GM23338 (cell line): ENCODE measurements at regions not wholly inside any gene's neighbourhood (a gene's known extent, or its start where the extent isn't known, plus 50 kb on each side); places are given as distances from the start of the nearest gene placed in this dataset.
"Not testable (repeated sequence)": the region's sequence is repeated elsewhere in the genome, so short reads cannot be mapped to it uniquely, and the experiment has no call there.

Experiments used
- ATAC-seq: fragments of 200-7000 bp; cut with Tn5 transposase; 3 replicates; pipeline ENCODE4 v1.9.1; 2020
- DNase-seq: peaks from one replicate; pipeline ENCODE4 v3.0.0-alpha.2; 2015; ENCODE audit warnings: low spot score
- H2AFZ ChIP-seq: fragments of 200-600 bp; sonication (generic); 2 replicates; pipeline ENCODE4 v1.8.0; 2016; ENCODE audit warnings: antibody characterized with exemption, mild to moderate bottlenecking, moderate library complexity
- H3F3A ChIP-seq: fragments of 200-600 bp; sonication (generic); replicated peaks from 2 replicates; pipeline ENCODE4 v1.8.0; 2017; ENCODE audit warnings: antibody characterized with exemption, mixed run types, low read depth
- H3K27ac ChIP-seq: fragments of 200-600 bp; sonication (generic); 2 replicates; pipeline ENCODE4 v1.6.1; 2016; ENCODE audit warnings: low read depth
- H3K27me3 ChIP-seq: fragments of 200-600 bp; sonication (generic); 2 replicates; pipeline ENCODE4 v1.8.0; 2016; ENCODE audit warnings: mild to moderate bottlenecking, mixed run types, moderate library complexity; ENCODE audit not compliant: insufficient read depth
- H3K36me3 ChIP-seq: fragments of 200-600 bp; sonication (generic); 2 replicates; pipeline ENCODE4 v1.8.0; 2016; ENCODE audit warnings: mild to moderate bottlenecking; ENCODE audit not compliant: insufficient read depth
- H3K4me1 ChIP-seq: fragments of 200-600 bp; sonication (generic); 2 replicates; pipeline ENCODE4 v1.8.0; 2016; ENCODE audit warnings: mild to moderate bottlenecking, moderate library complexity; ENCODE audit not compliant: insufficient read depth
- H3K4me2 ChIP-seq: fragments of 200-600 bp; sonication (generic); 2 replicates; pipeline ENCODE4 v1.7.1; 2017; ENCODE audit warnings: mixed run types
- H3K4me3 ChIP-seq: fragments of 200-600 bp; sonication (generic); 2 replicates; pipeline ENCODE4 v1.6.1; 2016; ENCODE audit warnings: mixed run types
- H3K79me2 ChIP-seq: fragments of 200-600 bp; sonication (generic); replicated peaks from 2 replicates; pipeline ENCODE4 v1.8.0; 2017; ENCODE audit warnings: mild to moderate bottlenecking; ENCODE audit not compliant: insufficient read depth
- H3K9me2 ChIP-seq: fragments of 200-600 bp; sonication (generic); 2 replicates; pipeline ENCODE4 v1.8.0; 2017; ENCODE audit not compliant: insufficient read depth
- H4K20me1 ChIP-seq: fragments of 200-600 bp; sonication (generic); replicated peaks from 2 replicates; pipeline ENCODE4 v1.8.0; 2017; ENCODE audit warnings: mild to moderate bottlenecking; ENCODE audit not compliant: insufficient read depth
- H3K27ac Mint-ChIP-seq: 2 replicates; pipeline ENCODE4 v1.8.0; 2020; ENCODE audit warnings: inconsistent platforms, mild to moderate bottlenecking, moderate library complexity, mixed read lengths
- H3K27me3 Mint-ChIP-seq: 3 replicates; pipeline ENCODE4 v1.8.0; 2022; ENCODE audit warnings: low read depth, mild to moderate bottlenecking, moderate library complexity, mixed read lengths, inconsistent platforms; ENCODE audit not compliant: insufficient read depth, poor library complexity
- H3K36me3 Mint-ChIP-seq: 3 replicates; pipeline ENCODE4 v1.8.0; 2021; ENCODE audit warnings: low read depth, mild to moderate bottlenecking, inconsistent platforms, moderate library complexity, mixed read lengths
- H3K4me1 Mint-ChIP-seq: 3 replicates; pipeline ENCODE4 v1.8.0; 2020; ENCODE audit warnings: mild to moderate bottlenecking, inconsistent platforms, mixed read lengths
- H3K4me3 Mint-ChIP-seq: 3 replicates; pipeline ENCODE4 v1.8.0; 2021; ENCODE audit warnings: moderate library complexity, mild to moderate bottlenecking, inconsistent platforms, mixed read lengths
- H3K9me3 Mint-ChIP-seq: 3 replicates; pipeline ENCODE4 v1.8.0; 2020; ENCODE audit warnings: moderate library complexity, mild to moderate bottlenecking, inconsistent platforms, mixed read lengths
- CREB1 ChIP-seq: fragments of 250-450 bp; sonication (Bioruptor Pico); IDR thresholded peaks from 2 replicates; pipeline ENCODE4 v1.5.0; 2020; ENCODE audit warnings: low read depth, mild to moderate bottlenecking, moderate library complexity
- EZH2 ChIP-seq: fragments of 200-600 bp; sonication (generic); IDR thresholded peaks from one replicate; pipeline ENCODE4 v1.8.0; 2017; ENCODE audit warnings: antibody characterized with exemption, mild to moderate bottlenecking, low read depth; ENCODE audit not compliant: unreplicated experiment
- EZH2phosphoT487 ChIP-seq: fragments of 200-600 bp; sonication (generic); IDR thresholded peaks from one replicate; pipeline ENCODE4 v1.8.1; 2018; ENCODE audit warnings: antibody characterized with exemption; ENCODE audit not compliant: unreplicated experiment
- ZNF331 ChIP-seq: fragments of 250-450 bp; sonication (Bioruptor Pico); IDR thresholded peaks from 2 replicates; pipeline ENCODE4 v1.5.0; 2020; ENCODE audit warnings: low read depth, mild to moderate bottlenecking, moderate library complexity
- TF ChIP-seq, protein P1 (sequence below): IDR thresholded peaks from one replicate; pipeline ENCODE4 v1.6.1; 2018; ENCODE audit warnings: antibody characterized with exemption; ENCODE audit not compliant: unreplicated experiment
- TF ChIP-seq, protein P2 (sequence below), 2 experiments: fragments of 200-600 bp in 1 of 2; sonication (generic) in 1 of 2; conservative IDR thresholded peaks; 2 replicates each; pipeline versions ENCODE4 v1.5.1 to v1.6.1; 2016 to 2017; ENCODE audit warnings: antibody characterized with exemption in 2 of 2, low read depth in 2 of 2, mild to moderate bottlenecking in 2 of 2, moderate library complexity in 1 of 2
- TF ChIP-seq, protein P3 (sequence below): fragments of 250-450 bp; sonication (Bioruptor Pico); IDR thresholded peaks from 2 replicates; pipeline ENCODE4 v1.5.0; 2020; ENCODE audit warnings: mild to moderate bottlenecking, moderate library complexity

DNA sequence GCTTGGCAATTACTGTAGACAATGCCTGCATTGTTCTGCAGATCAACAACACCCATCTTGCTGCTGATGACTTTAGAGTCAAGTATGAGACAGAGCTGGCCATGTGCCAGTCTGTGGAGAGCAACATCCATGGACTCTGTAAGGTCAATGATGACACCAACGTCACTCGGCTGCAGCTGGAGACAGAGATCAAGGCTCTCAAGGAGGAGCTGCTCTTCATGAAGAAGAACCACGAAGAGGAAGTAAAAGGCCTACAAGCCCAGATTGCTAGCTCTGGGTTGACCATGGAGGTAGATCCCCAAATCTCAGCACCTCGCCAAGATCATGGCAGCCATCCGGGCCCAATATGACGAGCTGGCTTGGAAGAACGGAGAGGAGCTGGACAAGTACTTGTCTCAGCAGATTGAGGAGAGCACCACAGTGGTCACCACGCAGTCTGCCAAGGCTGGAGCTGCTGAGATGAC lies 69.4 kb upstream of the RTL6 start:
- not testable (repeated sequence) for H3K4me2 ChIP-seq, H3K79me2 ChIP-seq, H3K4me3 Mint-ChIP-seq, DNase-seq, H3K9me2 ChIP-seq, H3K36me3 Mint-ChIP-seq, H3K27me3 ChIP-seq, H3K4me1 Mint-ChIP-seq, H3K4me1 ChIP-seq, H3K4me3 ChIP-seq, H3K27ac Mint-ChIP-seq, H2AFZ ChIP-seq, H4K20me1 ChIP-seq, H3K27me3 Mint-ChIP-seq, ATAC-seq, H3K27ac ChIP-seq, H3K36me3 ChIP-seq, H3F3A ChIP-seq
- H3K9me3 Mint-ChIP-seq: peaks cover 20% of the 10 kb centered on the region

DNA sequence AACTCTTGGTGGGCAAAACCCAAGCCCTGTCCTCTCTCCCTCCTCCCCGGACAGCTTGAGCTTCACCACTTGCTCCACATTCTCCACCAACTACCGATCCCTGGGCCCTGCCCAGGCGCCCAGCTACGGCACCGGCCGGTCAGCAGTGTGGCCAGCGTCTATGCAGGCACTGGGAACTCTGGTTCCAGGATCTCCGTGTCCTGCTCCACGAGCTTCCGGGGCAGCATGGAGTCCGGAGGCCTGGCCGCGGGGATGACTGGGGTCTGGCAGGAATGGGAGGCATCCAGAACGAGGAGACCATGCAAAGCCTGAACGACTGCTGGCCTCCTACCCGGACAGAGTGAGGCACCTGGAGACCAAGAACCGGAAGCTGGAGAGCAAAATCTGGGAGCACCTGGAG lies 68.9 kb upstream of the RTL6 start:
- H3K4me3 ChIP-seq: no peak overlapping the region
- no peak overlapping the region for H3K4me2 ChIP-seq
- no peaks in the 10 kb centered on the region for H3K4me1 ChIP-seq
- H3K27ac Mint-ChIP-seq: no peak overlapping the region
- ATAC-seq (no peak), DNase-seq (no peak)
- H3K27ac ChIP-seq: no peak overlapping the region
- no peaks in the 10 kb centered on the region for H3K36me3 ChIP-seq
- H3K79me2 ChIP-seq: no peaks in the 10 kb centered on the region
- H3K27me3 ChIP-seq: no peaks in the 10 kb centered on the region
- no peaks in the 10 kb centered on the region for H3F3A ChIP-seq
- H3K9me2 ChIP-seq: no peaks in the 10 kb centered on the region
- H3K36me3 Mint-ChIP-seq: peaks cover 3% of the 10 kb centered on the region; the same call in 2 of the 3 replicates
- peaks cover 4% of the 10 kb centered on the region for H3K27me3 Mint-ChIP-seq
- H3K4me1 Mint-ChIP-seq: no peaks in the 10 kb centered on the region; the same call in 2 of the 3 replicates
- no peaks in the 10 kb centered on the region for H4K20me1 ChIP-seq
- peaks cover 20% of the 10 kb centered on the region for H3K9me3 Mint-ChIP-seq
- TF ChIP-seq EZH2phosphoT487: no peak
- no peak for TF ChIP-seq EZH2
- TF ChIP-seq ZNF331 (CRISPR knock-in tag): no peak
- TF ChIP-seq, protein P1, sequence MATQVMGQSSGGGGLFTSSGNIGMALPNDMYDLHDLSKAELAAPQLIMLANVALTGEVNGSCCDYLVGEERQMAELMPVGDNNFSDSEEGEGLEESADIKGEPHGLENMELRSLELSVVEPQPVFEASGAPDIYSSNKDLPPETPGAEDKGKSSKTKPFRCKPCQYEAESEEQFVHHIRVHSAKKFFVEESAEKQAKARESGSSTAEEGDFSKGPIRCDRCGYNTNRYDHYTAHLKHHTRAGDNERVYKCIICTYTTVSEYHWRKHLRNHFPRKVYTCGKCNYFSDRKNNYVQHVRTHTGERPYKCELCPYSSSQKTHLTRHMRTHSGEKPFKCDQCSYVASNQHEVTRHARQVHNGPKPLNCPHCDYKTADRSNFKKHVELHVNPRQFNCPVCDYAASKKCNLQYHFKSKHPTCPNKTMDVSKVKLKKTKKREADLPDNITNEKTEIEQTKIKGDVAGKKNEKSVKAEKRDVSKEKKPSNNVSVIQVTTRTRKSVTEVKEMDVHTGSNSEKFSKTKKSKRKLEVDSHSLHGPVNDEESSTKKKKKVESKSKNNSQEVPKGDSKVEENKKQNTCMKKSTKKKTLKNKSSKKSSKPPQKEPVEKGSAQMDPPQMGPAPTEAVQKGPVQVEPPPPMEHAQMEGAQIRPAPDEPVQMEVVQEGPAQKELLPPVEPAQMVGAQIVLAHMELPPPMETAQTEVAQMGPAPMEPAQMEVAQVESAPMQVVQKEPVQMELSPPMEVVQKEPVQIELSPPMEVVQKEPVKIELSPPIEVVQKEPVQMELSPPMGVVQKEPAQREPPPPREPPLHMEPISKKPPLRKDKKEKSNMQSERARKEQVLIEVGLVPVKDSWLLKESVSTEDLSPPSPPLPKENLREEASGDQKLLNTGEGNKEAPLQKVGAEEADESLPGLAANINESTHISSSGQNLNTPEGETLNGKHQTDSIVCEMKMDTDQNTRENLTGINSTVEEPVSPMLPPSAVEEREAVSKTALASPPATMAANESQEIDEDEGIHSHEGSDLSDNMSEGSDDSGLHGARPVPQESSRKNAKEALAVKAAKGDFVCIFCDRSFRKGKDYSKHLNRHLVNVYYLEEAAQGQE: no peak
- TF ChIP-seq, protein P2, sequence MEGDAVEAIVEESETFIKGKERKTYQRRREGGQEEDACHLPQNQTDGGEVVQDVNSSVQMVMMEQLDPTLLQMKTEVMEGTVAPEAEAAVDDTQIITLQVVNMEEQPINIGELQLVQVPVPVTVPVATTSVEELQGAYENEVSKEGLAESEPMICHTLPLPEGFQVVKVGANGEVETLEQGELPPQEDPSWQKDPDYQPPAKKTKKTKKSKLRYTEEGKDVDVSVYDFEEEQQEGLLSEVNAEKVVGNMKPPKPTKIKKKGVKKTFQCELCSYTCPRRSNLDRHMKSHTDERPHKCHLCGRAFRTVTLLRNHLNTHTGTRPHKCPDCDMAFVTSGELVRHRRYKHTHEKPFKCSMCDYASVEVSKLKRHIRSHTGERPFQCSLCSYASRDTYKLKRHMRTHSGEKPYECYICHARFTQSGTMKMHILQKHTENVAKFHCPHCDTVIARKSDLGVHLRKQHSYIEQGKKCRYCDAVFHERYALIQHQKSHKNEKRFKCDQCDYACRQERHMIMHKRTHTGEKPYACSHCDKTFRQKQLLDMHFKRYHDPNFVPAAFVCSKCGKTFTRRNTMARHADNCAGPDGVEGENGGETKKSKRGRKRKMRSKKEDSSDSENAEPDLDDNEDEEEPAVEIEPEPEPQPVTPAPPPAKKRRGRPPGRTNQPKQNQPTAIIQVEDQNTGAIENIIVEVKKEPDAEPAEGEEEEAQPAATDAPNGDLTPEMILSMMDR (conservative IDR thresholded peaks at IDR 0.05; ENCODE audit: low read depth in 2 of 2): no peak
- TF ChIP-seq, protein P3, sequence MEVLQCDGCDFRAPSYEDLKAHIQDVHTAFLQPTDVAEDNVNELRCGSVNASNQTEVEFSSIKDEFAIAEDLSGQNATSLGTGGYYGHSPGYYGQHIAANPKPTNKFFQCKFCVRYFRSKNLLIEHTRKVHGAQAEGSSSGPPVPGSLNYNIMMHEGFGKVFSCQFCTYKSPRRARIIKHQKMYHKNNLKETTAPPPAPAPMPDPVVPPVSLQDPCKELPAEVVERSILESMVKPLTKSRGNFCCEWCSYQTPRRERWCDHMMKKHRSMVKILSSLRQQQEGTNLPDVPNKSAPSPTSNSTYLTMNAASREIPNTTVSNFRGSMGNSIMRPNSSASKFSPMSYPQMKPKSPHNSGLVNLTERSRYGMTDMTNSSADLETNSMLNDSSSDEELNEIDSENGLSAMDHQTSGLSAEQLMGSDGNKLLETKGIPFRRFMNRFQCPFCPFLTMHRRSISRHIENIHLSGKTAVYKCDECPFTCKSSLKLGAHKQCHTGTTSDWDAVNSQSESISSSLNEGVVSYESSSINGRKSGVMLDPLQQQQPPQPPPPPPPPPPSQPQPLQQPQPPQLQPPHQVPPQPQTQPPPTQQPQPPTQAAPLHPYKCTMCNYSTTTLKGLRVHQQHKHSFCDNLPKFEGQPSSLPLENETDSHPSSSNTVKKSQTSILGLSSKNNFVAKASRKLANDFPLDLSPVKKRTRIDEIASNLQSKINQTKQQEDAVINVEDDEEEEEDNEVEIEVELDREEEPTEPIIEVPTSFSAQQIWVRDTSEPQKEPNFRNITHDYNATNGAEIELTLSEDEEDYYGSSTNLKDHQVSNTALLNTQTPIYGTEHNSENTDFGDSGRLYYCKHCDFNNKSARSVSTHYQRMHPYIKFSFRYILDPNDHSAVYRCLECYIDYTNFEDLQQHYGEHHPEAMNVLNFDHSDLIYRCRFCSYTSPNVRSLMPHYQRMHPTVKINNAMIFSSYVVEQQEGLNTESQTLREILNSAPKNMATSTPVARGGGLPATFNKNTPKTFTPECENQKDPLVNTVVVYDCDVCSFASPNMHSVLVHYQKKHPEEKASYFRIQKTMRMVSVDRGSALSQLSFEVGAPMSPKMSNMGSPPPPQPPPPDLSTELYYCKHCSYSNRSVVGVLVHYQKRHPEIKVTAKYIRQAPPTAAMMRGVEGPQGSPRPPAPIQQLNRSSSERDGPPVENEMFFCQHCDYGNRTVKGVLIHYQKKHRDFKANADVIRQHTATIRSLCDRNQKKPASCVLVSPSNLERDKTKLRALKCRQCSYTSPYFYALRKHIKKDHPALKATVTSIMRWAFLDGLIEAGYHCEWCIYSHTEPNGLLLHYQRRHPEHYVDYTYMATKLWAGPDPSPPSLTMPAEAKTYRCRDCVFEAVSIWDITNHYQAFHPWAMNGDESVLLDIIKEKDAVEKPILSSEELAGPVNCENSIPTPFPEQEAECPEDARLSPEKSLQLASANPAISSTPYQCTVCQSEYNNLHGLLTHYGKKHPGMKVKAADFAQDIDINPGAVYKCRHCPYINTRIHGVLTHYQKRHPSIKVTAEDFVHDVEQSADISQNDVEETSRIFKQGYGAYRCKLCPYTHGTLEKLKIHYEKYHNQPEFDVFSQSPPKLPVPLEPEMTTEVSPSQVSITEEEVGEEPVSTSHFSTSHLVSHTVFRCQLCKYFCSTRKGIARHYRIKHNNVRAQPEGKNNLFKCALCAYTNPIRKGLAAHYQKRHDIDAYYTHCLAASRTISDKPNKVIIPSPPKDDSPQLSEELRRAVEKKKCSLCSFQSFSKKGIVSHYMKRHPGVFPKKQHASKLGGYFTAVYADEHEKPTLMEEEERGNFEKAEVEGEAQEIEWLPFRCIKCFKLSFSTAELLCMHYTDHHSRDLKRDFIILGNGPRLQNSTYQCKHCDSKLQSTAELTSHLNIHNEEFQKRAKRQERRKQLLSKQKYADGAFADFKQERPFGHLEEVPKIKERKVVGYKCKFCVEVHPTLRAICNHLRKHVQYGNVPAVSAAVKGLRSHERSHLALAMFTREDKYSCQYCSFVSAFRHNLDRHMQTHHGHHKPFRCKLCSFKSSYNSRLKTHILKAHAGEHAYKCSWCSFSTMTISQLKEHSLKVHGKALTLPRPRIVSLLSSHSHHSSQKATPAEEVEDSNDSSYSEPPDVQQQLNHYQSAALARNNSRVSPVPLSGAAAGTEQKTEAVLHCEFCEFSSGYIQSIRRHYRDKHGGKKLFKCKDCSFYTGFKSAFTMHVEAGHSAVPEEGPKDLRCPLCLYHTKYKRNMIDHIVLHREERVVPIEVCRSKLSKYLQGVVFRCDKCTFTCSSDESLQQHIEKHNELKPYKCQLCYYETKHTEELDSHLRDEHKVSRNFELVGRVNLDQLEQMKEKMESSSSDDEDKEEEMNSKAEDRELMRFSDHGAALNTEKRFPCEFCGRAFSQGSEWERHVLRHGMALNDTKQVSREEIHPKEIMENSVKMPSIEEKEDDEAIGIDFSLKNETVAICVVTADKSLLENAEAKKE (CRISPR knock-in tag): no peak
- TF ChIP-seq CREB1 (CRISPR knock-in tag): no peak
- H3K4me3 Mint-ChIP-seq: no peak overlapping the region
- H2AFZ ChIP-seq: no peak overlapping the region
